ENCODE measurements at regions not wholly inside any gene's neighbourhood (a gene's known extent, or its start where the extent isn't known, plus 50 kb on each side); places are given as distances from the start of the nearest gene placed in this dataset.

GRCh38 chr20:19881990-19882389, 123.9 kb downstream of the RIN2 start:
- TF ChIP-seq POLR2A (IDR thresholded peaks at IDR 0.05; ENCODE audit: low read length) (no peak), GATA1 (IDR thresholded peaks at IDR 0.05; ENCODE audit: low read depth, low read length) (no peak)
